HG02870 (cell line): ENCODE measurements at regions not wholly inside any gene's neighbourhood (a gene's known extent, or its start where the extent isn't known, plus 50 kb on each side); places are given as distances from the start of the nearest gene placed in this dataset.

Source experiments
- ATAC-seq: cut with Tn5 transposase; IDR thresholded peaks from one replicate; pipeline ENCODE4 v1.9.1; 2021; ENCODE audit warnings: mild to moderate bottlenecking, moderate library complexity; ENCODE audit not compliant: unreplicated experiment

- no peak for ATAC-seq
Observed at GRCh38 chr6:22621701-22622100, 52.3 kb downstream of the HDGFL1 start.

GRCh38 chr6:22622351-22622750, 53.0 kb downstream of the HDGFL1 start:
- ATAC-seq = no peak

- ATAC-seq = no peak
Observed at GRCh38 chr6:22622813-22623212, 53.4 kb downstream of the HDGFL1 start.

GRCh38 chr6:22627644-22628043, 58.3 kb downstream of the HDGFL1 start:
- no peak for ATAC-seq

- ATAC-seq = no peak
Observed at GRCh38 chr6:22631091-22631490, 61.7 kb downstream of the HDGFL1 start.

- ATAC-seq = no peak
Observed at GRCh38 chr6:22632581-22633145, 63.3 kb downstream of the HDGFL1 start.

GRCh38 chr6:22636452-22636851, 67.1 kb downstream of the HDGFL1 start:
- no peak for ATAC-seq

- no peak for ATAC-seq
Observed at GRCh38 chr6:22637782-22638181, 68.4 kb downstream of the HDGFL1 start.

GRCh38 chr6:22638320-22638719, 69.0 kb downstream of the HDGFL1 start:
- ATAC-seq = no peak

- ATAC-seq = no peak
Observed at GRCh38 chr6:22642254-22642653, 72.9 kb downstream of the HDGFL1 start.

GRCh38 chr6:22643780-22644179, 74.4 kb downstream of the HDGFL1 start:
- ATAC-seq = no peak

GRCh38 chr6:22647719-22648118, 78.4 kb downstream of the HDGFL1 start:
- no peak for ATAC-seq

- ATAC-seq = no peak
Observed at GRCh38 chr6:22651731-22652130, 82.4 kb downstream of the HDGFL1 start.

- ATAC-seq = no peak
Observed at GRCh38 chr6:22653980-22654610, 84.7 kb downstream of the HDGFL1 start.

- ATAC-seq = no peak
Observed at GRCh38 chr6:22656706-22657351, 87.5 kb downstream of the HDGFL1 start.

- no peak for ATAC-seq
Observed at GRCh38 chr6:22657352-22657980, 88.1 kb downstream of the HDGFL1 start.

- no peak for ATAC-seq
Observed at GRCh38 chr6:22658183-22658582, 88.8 kb downstream of the HDGFL1 start.

GRCh38 chr6:22658934-22659333, 89.6 kb downstream of the HDGFL1 start:
- no peak for ATAC-seq

- ATAC-seq = no peak
Observed at GRCh38 chr6:22664968-22665367, 95.6 kb downstream of the HDGFL1 start.

- no peak for ATAC-seq
Observed at GRCh38 chr6:22666021-22666420, 96.7 kb downstream of the HDGFL1 start.

- no peak for ATAC-seq
Observed at GRCh38 chr6:22666586-22666985, 97.2 kb downstream of the HDGFL1 start.

GRCh38 chr6:22667855-22668254, 98.5 kb downstream of the HDGFL1 start:
- ATAC-seq = no peak
